Left renal pelvis (tissue), 4 donors: ENCODE measurements at regions not wholly inside any gene's neighbourhood (a gene's known extent, or its start where the extent isn't known, plus 50 kb on each side); places are given as distances from the start of the nearest gene placed in this dataset.

Experiments
- DNase-seq, 4 donors: peaks; one replicate each; pipeline ENCODE4 v3.0.0-alpha.2; 2013; ENCODE audit warnings: low read depth in 4 of 4, low spot score in 3 of 4

- no peak for DNase-seq
Measured at GRCh38 chr4:137333031-137333430, 199.3 kb downstream of the PCDH18 start.

- DNase-seq = no peak
Measured at GRCh38 chr4:137312257-137312656, 220.0 kb downstream of the PCDH18 start.

GRCh38 chr4:137310593-137311490 is 221.5 kb downstream of the PCDH18 start:
- DNase-seq = no peak

- no peak for DNase-seq
Measured at GRCh38 chr4:137310166-137310565, 222.1 kb downstream of the PCDH18 start.

- no peak for DNase-seq
Measured at GRCh38 chr4:137309424-137309823, 222.9 kb downstream of the PCDH18 start.

GRCh38 chr4:137307806-137308205 is 224.5 kb downstream of the PCDH18 start:
- DNase-seq = no peak

- no peak for DNase-seq
Measured at GRCh38 chr4:137300776-137301175, 231.5 kb downstream of the PCDH18 start.

- DNase-seq = no peak
Measured at GRCh38 chr4:137299281-137299680, 233.0 kb downstream of the PCDH18 start.

- DNase-seq = no peak
Measured at GRCh38 chr4:137293281-137293680, 239.0 kb downstream of the PCDH18 start.

- DNase-seq = no peak
Measured at GRCh38 chr4:137283737-137284136, 248.6 kb downstream of the PCDH18 start.

GRCh38 chr4:137278431-137278830 is 253.9 kb downstream of the PCDH18 start:
- no peak for DNase-seq

GRCh38 chr4:137274404-137274803 is 257.9 kb downstream of the PCDH18 start:
- DNase-seq = no peak

GRCh38 chr4:137267024-137267423 is 265.3 kb downstream of the PCDH18 start:
- no peak for DNase-seq

- DNase-seq = no peak
Measured at GRCh38 chr4:137266511-137266910, 265.8 kb downstream of the PCDH18 start.

- no peak for DNase-seq
Measured at GRCh38 chr4:137263206-137263605, 269.1 kb downstream of the PCDH18 start.

GRCh38 chr4:137253949-137254348 is 278.3 kb downstream of the PCDH18 start:
- no peak for DNase-seq

- DNase-seq = no peak
Measured at GRCh38 chr4:137249112-137249511, 283.2 kb downstream of the PCDH18 start.

- DNase-seq = no peak
Measured at GRCh38 chr4:137238456-137239162, 293.7 kb downstream of the PCDH18 start.

- DNase-seq = no peak
Measured at GRCh38 chr4:137226900-137227299, 305.4 kb downstream of the PCDH18 start.

GRCh38 chr4:137226221-137226620 is 306.1 kb downstream of the PCDH18 start:
- DNase-seq = no peak

GRCh38 chr4:137213372-137214173 is 318.7 kb downstream of the PCDH18 start:
- no peak for DNase-seq
